Sigmoid colon (tissue), 6 donors: ENCODE measurements at regions not wholly inside any gene's neighbourhood (a gene's known extent, or its start where the extent isn't known, plus 50 kb on each side); places are given as distances from the start of the nearest gene placed in this dataset.

Source experiments
- DNase-seq: peaks from one replicate; pipeline ENCODE4 v3.0.0-alpha.2; 2019
- H3K27ac ChIP-seq, 4 donors: fragments of 200-600 bp; sonication (generic); one replicate each; pipeline ENCODE4 v1.5.1; 2016 to 2019; ENCODE audit warnings: mild to moderate bottlenecking in 1 of 4
- H3K27me3 ChIP-seq, 3 donors: fragments of 200-600 bp; sonication (generic); one replicate each; pipeline ENCODE4 v1.5.1; 2019; ENCODE audit warnings: mild to moderate bottlenecking in 1 of 3
- H3K36me3 ChIP-seq, 4 donors: fragments of 200-600 bp; sonication (generic); one replicate each; pipeline ENCODE4 v1.5.1; 2016 to 2019
- H3K4me1 ChIP-seq, 4 donors: fragments of 200-600 bp; sonication (generic); one replicate each; pipeline ENCODE4 v1.5.1; 2017 to 2019
- H3K4me3 ChIP-seq, 4 donors: fragments of 200-600 bp; sonication (generic); one replicate each; pipeline ENCODE4 v1.5.1; 2017 to 2019; ENCODE audit warnings: mild to moderate bottlenecking in 2 of 4, moderate library complexity in 1 of 4
- H3K9me3 ChIP-seq, 4 donors: fragments of 200-600 bp in 3 of 4; sonication (generic) in 3 of 4; one replicate each; pipeline versions ENCODE4 v1.5.1 to v1.6.1; 2013 to 2019
- EP300 ChIP-seq, 4 donors: sonication (generic); formaldehyde crosslinking; IDR thresholded peaks; one replicate each; pipeline ENCODE4 v1.6.1; 2017; ENCODE audit warnings: antibody characterized with exemption in 4 of 4
- POLR2A ChIP-seq, 2 donors: fragments of 450-650 bp; IDR thresholded peaks; one replicate each; pipeline ENCODE4 v1.6.1; 2016; ENCODE audit warnings: antibody characterized with exemption in 2 of 2, mild to moderate bottlenecking in 2 of 2, moderate library complexity in 2 of 2
- POLR2AphosphoS5 ChIP-seq, 4 donors: sonication (generic); formaldehyde crosslinking; IDR thresholded peaks; one replicate each; pipeline ENCODE4 v1.6.1; 2017; ENCODE audit warnings: antibody characterized with exemption in 4 of 4
- WGBS, 2 donors: extraction: QIAGEN DNeasy Blood & Tissue Kit; methylation state at CpG; one replicate each; pipeline ENCODE4 v1.1.7; 2013; 5-methylcytosine and 5-hydroxymethylcytosine counted together
- intact Hi-C: fragments of 100-400 bp; cut with DNase I; formaldehyde crosslinking; loops from one replicate; pipeline ENCODE4 v1.15.1; 2023
- TF ChIP-seq, protein P1 (sequence below), 4 experiments: fragments of 450-650 bp in 3 of 4; fragments of 200-600 bp in 1 of 4; IDR thresholded peaks; one replicate each; pipeline ENCODE4 v1.5.1; 2016 to 2019; ENCODE audit warnings: antibody characterized with exemption in 4 of 4, mild to moderate bottlenecking in 3 of 4, moderate library complexity in 2 of 4
- donor health status: healthy with polysubstance abuse.
- donor health status: healthy.

DNA sequence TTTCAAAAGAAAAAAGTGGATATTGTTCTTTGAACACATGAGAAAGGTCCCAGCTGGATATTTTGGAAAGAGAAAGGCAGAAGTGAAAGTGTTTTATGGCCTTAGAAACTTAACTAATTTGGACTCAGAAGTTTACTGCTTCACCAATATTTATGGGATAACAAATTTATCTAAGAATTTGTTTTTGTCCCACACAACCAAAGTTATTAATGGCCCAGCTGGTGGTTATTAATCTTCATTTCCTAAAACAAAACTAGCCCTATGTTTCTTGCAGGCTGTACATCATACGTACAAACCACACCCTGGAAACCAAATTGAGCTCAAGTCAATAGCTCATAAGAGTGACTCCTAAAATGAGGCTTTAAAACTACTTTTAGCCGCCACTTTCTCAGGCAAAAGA is 372.9 kb upstream of the LMCD1 start:
- 26 to 37% methylated on average over 2 of the region's 2 CpGs for WGBS, 2 donors

DNA sequence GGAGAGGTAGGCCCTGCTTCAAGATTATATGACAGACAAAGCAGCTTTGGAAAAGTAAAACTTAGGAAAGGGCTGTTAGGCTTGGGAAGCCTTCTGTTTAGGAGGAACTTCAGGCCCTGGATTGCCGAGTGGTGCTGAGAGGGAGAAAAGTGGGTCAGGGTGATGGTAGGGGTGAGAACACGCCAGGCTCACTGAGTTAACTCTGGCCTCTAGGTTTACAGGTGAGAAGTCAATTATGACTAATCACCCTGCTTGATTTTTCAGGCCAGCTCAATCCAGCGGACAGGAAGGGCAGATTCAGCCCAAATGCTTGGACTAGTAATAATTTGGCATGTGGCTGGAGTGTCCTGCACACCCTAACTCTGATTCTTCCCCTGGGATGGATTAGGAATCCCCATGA is 365.1 kb upstream of the LMCD1 start:
- Histone ChIP-seq H3K36me3 (no peaks in the 10 kb centered on the region), H3K27me3 (no peaks in the 10 kb centered on the region), H3K9me3 (no peaks in the 10 kb centered on the region), H3K27ac (no peak overlapping the region), H3K4me1 (no peaks in the 10 kb centered on the region), H3K4me3 (no peak overlapping the region)
- WGBS, 2 donors = 58 to 71% methylated on average over 3 of the region's 3 CpGs
- TF ChIP-seq, protein P1, sequence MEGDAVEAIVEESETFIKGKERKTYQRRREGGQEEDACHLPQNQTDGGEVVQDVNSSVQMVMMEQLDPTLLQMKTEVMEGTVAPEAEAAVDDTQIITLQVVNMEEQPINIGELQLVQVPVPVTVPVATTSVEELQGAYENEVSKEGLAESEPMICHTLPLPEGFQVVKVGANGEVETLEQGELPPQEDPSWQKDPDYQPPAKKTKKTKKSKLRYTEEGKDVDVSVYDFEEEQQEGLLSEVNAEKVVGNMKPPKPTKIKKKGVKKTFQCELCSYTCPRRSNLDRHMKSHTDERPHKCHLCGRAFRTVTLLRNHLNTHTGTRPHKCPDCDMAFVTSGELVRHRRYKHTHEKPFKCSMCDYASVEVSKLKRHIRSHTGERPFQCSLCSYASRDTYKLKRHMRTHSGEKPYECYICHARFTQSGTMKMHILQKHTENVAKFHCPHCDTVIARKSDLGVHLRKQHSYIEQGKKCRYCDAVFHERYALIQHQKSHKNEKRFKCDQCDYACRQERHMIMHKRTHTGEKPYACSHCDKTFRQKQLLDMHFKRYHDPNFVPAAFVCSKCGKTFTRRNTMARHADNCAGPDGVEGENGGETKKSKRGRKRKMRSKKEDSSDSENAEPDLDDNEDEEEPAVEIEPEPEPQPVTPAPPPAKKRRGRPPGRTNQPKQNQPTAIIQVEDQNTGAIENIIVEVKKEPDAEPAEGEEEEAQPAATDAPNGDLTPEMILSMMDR (IDR thresholded peaks at IDR 0.05) = no peak
- no peak for DNase-seq
- intact Hi-C loops = no loop called here

More for the DNA sequence above, 372.9 kb upstream of the LMCD1 start:
- Histone ChIP-seq H3K9me3 (peaks cover 0 to 1% (median 0%) of the 10 kb centered on the region in 4 donors), H3K27me3 (no peaks in the 10 kb centered on the region), H3K4me1 (no peaks in the 10 kb centered on the region), H3K36me3 (no peaks in the 10 kb centered on the region), H3K4me3 (no peak overlapping the region), H3K27ac (no peak overlapping the region)
- TF ChIP-seq POLR2AphosphoS5 (IDR thresholded peaks at IDR 0.05) = no peak
- TF ChIP-seq, protein P1 (IDR thresholded peaks at IDR 0.05) = no peak
- TF ChIP-seq POLR2A (IDR thresholded peaks at IDR 0.05) = no peak
- no peak for TF ChIP-seq EP300 (IDR thresholded peaks at IDR 0.05)
- no peak for DNase-seq
- intact Hi-C loops = no loop called here

DNA sequence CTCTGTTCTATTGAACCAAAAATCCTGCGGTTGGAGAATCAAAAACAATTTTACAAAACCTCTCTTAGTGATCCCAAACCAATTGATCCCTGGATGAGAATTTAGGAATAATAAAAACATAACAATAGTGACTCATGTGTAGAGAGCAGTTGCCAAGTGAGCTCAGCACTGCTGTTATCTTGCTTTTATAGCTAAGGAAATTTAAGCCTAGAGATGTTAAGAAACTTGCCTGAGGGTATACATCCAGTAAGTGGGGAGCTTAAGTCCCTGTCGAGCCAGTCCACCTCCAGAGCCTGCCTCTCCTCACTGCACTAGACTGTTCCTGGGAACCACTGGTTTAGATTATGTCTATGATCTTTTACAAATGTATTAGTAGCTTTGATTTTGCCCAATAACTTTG is 358.4 kb upstream of the LMCD1 start:
- H3K4me3 ChIP-seq = no peak overlapping the region
- H3K4me1 ChIP-seq = no peaks in the 10 kb centered on the region
- TF ChIP-seq, protein P1 (IDR thresholded peaks at IDR 0.05) = no peak
- TF ChIP-seq POLR2AphosphoS5 (IDR thresholded peaks at IDR 0.05) (no peak), POLR2A (IDR thresholded peaks at IDR 0.05) (no peak), EP300 (IDR thresholded peaks at IDR 0.05) (no peak)
- no peak overlapping the region for H3K27ac ChIP-seq
- H3K36me3 ChIP-seq = no peaks in the 10 kb centered on the region
- intact Hi-C loops = no loop called here
- DNase-seq = no peak
- 51 to 57% methylated on average over 2 of the region's 2 CpGs for WGBS, 2 donors
- H3K9me3 ChIP-seq = no peaks in the 10 kb centered on the region
- H3K27me3 ChIP-seq = no peaks in the 10 kb centered on the region

DNA sequence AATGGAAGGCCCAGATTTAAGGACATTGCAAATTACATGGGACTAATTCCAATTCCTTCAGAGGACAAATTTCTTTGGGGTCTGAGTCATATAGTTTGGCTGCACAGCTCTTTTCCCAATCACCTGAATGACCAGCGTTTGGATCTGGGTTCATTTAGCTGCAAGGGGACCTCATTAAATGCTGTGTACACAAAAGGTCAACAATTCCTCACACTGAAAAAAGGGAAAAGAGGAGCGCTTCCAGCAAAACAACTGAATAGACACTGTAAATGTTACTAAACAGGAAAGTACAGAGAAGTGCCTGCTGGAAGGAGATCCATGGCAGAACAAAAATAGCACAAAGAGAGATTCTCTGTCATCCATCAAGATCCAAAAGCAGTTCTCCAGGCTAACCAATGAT is 356.0 kb upstream of the LMCD1 start:
- Histone ChIP-seq H3K27me3 (no peaks in the 10 kb centered on the region), H3K9me3 (no peaks in the 10 kb centered on the region), H3K4me1 (no peaks in the 10 kb centered on the region), H3K4me3 (no peak overlapping the region), H3K36me3 (no peaks in the 10 kb centered on the region), H3K27ac (no peak overlapping the region)
- no peak for DNase-seq
- TF ChIP-seq, protein P1 (IDR thresholded peaks at IDR 0.05) = no peak
- no peak for TF ChIP-seq POLR2A (IDR thresholded peaks at IDR 0.05)
- TF ChIP-seq POLR2AphosphoS5 (IDR thresholded peaks at IDR 0.05) = no peak
- no peak for TF ChIP-seq EP300 (IDR thresholded peaks at IDR 0.05)
- 32 to 62% methylated on average over 2 of the region's 2 CpGs for WGBS, 2 donors
- intact Hi-C loops = no loop called here

DNA sequence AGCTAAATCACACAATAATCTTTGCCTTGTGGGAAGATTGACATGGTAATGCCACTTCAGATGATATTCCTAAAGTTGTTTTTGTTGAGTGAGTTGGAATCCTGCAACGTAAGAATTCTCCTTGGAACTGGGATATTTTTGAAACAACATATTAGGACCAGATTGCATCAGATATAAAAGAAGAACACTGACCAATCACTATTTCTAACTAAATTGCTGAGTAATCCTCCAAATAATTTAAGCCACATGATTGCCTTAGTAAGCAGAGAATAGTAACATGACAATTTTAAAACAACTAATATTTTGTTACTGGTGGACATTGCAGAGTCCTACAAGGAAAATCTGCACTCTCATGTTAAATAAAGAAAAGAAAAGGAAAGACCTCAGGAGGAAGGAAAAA is 353.9 kb upstream of the LMCD1 start:
- H3K27ac ChIP-seq = no peak overlapping the region
- WGBS, 2 donors = 66 to 73% methylated on average over 1 of the region's 1 CpG
- H3K4me1 ChIP-seq = no peaks in the 10 kb centered on the region
- no peak for TF ChIP-seq EP300 (IDR thresholded peaks at IDR 0.05)
- no peak for TF ChIP-seq POLR2A (IDR thresholded peaks at IDR 0.05)
- TF ChIP-seq, protein P1 (IDR thresholded peaks at IDR 0.05) = no peak
- no peak for TF ChIP-seq POLR2AphosphoS5 (IDR thresholded peaks at IDR 0.05)
- no peak for DNase-seq
- intact Hi-C loops = no loop called here
- H3K9me3 ChIP-seq = no peaks in the 10 kb centered on the region
- no peak overlapping the region for H3K4me3 ChIP-seq
- H3K36me3 ChIP-seq = no peaks in the 10 kb centered on the region
- no peaks in the 10 kb centered on the region for H3K27me3 ChIP-seq
